ENCODE measurements at regions not wholly inside any gene's neighbourhood (a gene's known extent, or its start where the extent isn't known, plus 50 kb on each side); places are given as distances from the start of the nearest gene placed in this dataset.

DNA sequence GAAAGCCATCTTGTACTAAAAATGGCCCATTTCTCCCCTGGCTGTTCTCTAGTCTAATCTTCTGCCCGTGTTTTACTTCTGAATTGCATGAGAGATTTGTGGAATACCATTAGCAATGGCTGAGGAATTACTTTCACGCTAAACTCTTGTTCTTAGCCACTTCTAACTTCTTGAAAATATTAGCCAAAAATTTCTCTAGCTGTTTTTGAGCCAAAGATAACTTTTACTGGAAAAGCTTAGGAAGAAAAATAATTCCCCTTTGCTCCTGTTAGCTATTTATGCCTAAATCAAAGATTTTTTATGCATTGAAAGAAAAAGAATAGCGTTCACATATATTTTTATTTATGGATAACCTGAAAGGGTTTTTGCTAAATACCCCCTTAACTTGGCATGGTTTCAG lies 287.8 kb downstream of the MTRR start:
- Histone ChIP-seq H3K9me3 (no peaks in the 10 kb centered on the region), H2AFZ (ENCODE audit: low read depth) (no peak overlapping the region), H3F3A (replicated peaks; ENCODE audit: insufficient read depth) (no peaks in the 10 kb centered on the region), H3K27ac (ENCODE audit: low read depth in 2 of 2, low read length in 1 of 2) (no peak overlapping the region), H3K4me2 (no peak overlapping the region), H3K4me1 (ENCODE audit: control insufficient read depth in 1 of 2, insufficient read depth in 2 of 2, low read depth in 1 of 2, low read length in 1 of 2) (no peaks in the 10 kb centered on the region), H3K4me3 (ENCODE audit: low read depth in 2 of 2, low read length in 1 of 2) (no peak overlapping the region), H3K9ac (no peak overlapping the region), H3K36me3 (replicated peaks in 1 of 2; ENCODE audit: control insufficient read depth in 1 of 2, insufficient read depth in 2 of 2, low read length in 1 of 2) (no peaks in the 10 kb centered on the region), H3K27me3 (ENCODE audit: insufficient read depth) (no peaks in the 10 kb centered on the region), H4K20me1 (ENCODE audit: insufficient read depth) (no peaks in the 10 kb centered on the region), H3K9me2 (no peaks in the 10 kb centered on the region), H3K79me2 (ENCODE audit: insufficient read depth) (no peaks in the 10 kb centered on the region)
- DNase-seq = no peak
- TF ChIP-seq RFX5 (IDR thresholded peaks at IDR 0.05; ENCODE audit: low read length) (no peak), JUND (IDR thresholded peaks at IDR 0.05) (no peak), ELF1 (IDR thresholded peaks at IDR 0.05) (no peak), EZH2phosphoT487 (IDR thresholded peaks at IDR 0.05; ENCODE audit: borderline replicate concordance, low read depth) (no peak), MEF2A (IDR thresholded peaks at IDR 0.05; ENCODE audit: borderline replicate concordance, low read depth) (no peak), GATA2 (CRISPR knock-in tag; IDR thresholded peaks at IDR 0.05) (no peak), MXI1 (IDR thresholded peaks at IDR 0.05; ENCODE audit: low read depth, low read length) (no peak), TCF12 (IDR thresholded peaks at IDR 0.05) (no peak), SMC3 (IDR thresholded peaks at IDR 0.05; ENCODE audit: low read depth, low read length) (no peak), EP300 (IDR thresholded peaks at IDR 0.05; ENCODE audit: borderline replicate concordance in 1 of 2, low read depth in 1 of 2, low read length in 1 of 2) (no peak)
- TF ChIP-seq, protein P1, sequence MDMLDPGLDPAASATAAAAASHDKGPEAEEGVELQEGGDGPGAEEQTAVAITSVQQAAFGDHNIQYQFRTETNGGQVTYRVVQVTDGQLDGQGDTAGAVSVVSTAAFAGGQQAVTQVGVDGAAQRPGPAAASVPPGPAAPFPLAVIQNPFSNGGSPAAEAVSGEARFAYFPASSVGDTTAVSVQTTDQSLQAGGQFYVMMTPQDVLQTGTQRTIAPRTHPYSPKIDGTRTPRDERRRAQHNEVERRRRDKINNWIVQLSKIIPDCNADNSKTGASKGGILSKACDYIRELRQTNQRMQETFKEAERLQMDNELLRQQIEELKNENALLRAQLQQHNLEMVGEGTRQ (IDR thresholded peaks at IDR 0.05; ENCODE audit: borderline replicate concordance, low read depth, low read length) = no peak
- TF ChIP-seq, protein P2, sequence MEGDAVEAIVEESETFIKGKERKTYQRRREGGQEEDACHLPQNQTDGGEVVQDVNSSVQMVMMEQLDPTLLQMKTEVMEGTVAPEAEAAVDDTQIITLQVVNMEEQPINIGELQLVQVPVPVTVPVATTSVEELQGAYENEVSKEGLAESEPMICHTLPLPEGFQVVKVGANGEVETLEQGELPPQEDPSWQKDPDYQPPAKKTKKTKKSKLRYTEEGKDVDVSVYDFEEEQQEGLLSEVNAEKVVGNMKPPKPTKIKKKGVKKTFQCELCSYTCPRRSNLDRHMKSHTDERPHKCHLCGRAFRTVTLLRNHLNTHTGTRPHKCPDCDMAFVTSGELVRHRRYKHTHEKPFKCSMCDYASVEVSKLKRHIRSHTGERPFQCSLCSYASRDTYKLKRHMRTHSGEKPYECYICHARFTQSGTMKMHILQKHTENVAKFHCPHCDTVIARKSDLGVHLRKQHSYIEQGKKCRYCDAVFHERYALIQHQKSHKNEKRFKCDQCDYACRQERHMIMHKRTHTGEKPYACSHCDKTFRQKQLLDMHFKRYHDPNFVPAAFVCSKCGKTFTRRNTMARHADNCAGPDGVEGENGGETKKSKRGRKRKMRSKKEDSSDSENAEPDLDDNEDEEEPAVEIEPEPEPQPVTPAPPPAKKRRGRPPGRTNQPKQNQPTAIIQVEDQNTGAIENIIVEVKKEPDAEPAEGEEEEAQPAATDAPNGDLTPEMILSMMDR (IDR thresholded peaks at IDR 0.05) = no peak
- WGBS (ENCODE audit: low lambda C conversion rate) = 20% methylated on average over 3 of the region's 3 CpGs
- ChIA-PET POLR2A (no interaction called here), CTCF (no interaction called here)

DNA sequence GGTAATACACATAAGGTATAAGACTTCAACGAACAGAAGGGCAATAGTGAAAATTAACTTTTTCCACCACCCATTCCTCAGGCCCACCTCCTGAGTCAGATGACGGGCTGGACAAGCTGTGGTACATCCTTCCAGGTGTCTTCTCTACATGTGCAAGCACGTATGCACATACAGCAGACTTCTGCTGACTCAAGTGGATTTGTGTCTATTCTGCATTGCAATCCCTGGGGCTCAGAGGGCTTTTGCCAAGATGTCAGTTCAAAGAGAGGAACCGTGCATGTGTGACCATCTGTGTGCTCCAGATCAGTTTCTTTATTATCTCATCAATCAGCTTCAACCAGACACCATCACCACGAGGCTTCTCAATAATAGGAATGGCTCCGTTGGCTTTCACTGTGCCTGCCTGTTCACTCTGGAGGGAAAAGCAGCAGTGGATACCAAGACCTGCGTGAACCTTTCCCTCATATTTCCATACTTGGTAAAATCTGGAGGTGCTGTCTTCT lies 288.4 kb downstream of the MTRR start:
- no peaks in the 10 kb centered on the region for H3K36me3 ChIP-seq (replicated peaks in 1 of 2; ENCODE audit: control insufficient read depth in 1 of 2, insufficient read depth in 2 of 2, low read length in 1 of 2)
- no peaks in the 10 kb centered on the region for H4K20me1 ChIP-seq (ENCODE audit: insufficient read depth)
- ChIA-PET CTCF (no interaction called here), POLR2A (no interaction called here)
- H3K4me1 ChIP-seq (ENCODE audit: control insufficient read depth in 1 of 2, insufficient read depth in 2 of 2, low read depth in 1 of 2, low read length in 1 of 2) = no peaks in the 10 kb centered on the region
- H3K27ac ChIP-seq (ENCODE audit: low read depth in 2 of 2, low read length in 1 of 2) = no peak overlapping the region
- H3K79me2 ChIP-seq (ENCODE audit: insufficient read depth) = no peaks in the 10 kb centered on the region
- no peaks in the 10 kb centered on the region for H3K27me3 ChIP-seq (ENCODE audit: insufficient read depth)
- no peaks in the 10 kb centered on the region for H3K9me3 ChIP-seq
- no peak overlapping the region for H3K4me3 ChIP-seq (ENCODE audit: low read depth in 2 of 2, low read length in 1 of 2)
- no peaks in the 10 kb centered on the region for H3F3A ChIP-seq (replicated peaks; ENCODE audit: insufficient read depth)
- DNase-seq = no peak
- no peak overlapping the region for H3K4me2 ChIP-seq
- 4% methylated on average over 7 of the region's 7 CpGs for WGBS (ENCODE audit: low lambda C conversion rate)
- no peaks in the 10 kb centered on the region for H3K9me2 ChIP-seq
- H2AFZ ChIP-seq (ENCODE audit: low read depth) = no peak overlapping the region
- no peak overlapping the region for H3K9ac ChIP-seq
- TF ChIP-seq, protein P3, sequence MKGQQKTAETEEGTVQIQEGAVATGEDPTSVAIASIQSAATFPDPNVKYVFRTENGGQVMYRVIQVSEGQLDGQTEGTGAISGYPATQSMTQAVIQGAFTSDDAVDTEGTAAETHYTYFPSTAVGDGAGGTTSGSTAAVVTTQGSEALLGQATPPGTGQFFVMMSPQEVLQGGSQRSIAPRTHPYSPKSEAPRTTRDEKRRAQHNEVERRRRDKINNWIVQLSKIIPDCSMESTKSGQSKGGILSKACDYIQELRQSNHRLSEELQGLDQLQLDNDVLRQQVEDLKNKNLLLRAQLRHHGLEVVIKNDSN (IDR thresholded peaks at IDR 0.05; ENCODE audit: borderline replicate concordance, low read depth) = no peak
- TF ChIP-seq RXRA (IDR thresholded peaks at IDR 0.05; ENCODE audit: borderline replicate concordance, low read depth) = no peak
- TF ChIP-seq EP300 (IDR thresholded peaks at IDR 0.05; ENCODE audit: borderline replicate concordance in 1 of 2, low read depth in 1 of 2, low read length in 1 of 2) = no peak
- TF ChIP-seq ELF1 (IDR thresholded peaks at IDR 0.05) = no peak
- TF ChIP-seq, protein P2 (IDR thresholded peaks at IDR 0.05) = no peak
- TF ChIP-seq MEF2A (IDR thresholded peaks at IDR 0.05; ENCODE audit: borderline replicate concordance, low read depth) = no peak
- TF ChIP-seq TEAD4 (IDR thresholded peaks at IDR 0.05; ENCODE audit: borderline replicate concordance, insufficient read depth) = no peak
- no peak for TF ChIP-seq MXI1 (IDR thresholded peaks at IDR 0.05; ENCODE audit: low read depth, low read length)
- no peak for TF ChIP-seq GATA2 (CRISPR knock-in tag; IDR thresholded peaks at IDR 0.05)
- TF ChIP-seq JUND (IDR thresholded peaks at IDR 0.05) = no peak
- TF ChIP-seq NRF1 (IDR thresholded peaks at IDR 0.05; ENCODE audit: low read depth, low read length) = no peak
- TF ChIP-seq TCF12 (IDR thresholded peaks at IDR 0.05) = no peak
- TF ChIP-seq, protein P4, sequence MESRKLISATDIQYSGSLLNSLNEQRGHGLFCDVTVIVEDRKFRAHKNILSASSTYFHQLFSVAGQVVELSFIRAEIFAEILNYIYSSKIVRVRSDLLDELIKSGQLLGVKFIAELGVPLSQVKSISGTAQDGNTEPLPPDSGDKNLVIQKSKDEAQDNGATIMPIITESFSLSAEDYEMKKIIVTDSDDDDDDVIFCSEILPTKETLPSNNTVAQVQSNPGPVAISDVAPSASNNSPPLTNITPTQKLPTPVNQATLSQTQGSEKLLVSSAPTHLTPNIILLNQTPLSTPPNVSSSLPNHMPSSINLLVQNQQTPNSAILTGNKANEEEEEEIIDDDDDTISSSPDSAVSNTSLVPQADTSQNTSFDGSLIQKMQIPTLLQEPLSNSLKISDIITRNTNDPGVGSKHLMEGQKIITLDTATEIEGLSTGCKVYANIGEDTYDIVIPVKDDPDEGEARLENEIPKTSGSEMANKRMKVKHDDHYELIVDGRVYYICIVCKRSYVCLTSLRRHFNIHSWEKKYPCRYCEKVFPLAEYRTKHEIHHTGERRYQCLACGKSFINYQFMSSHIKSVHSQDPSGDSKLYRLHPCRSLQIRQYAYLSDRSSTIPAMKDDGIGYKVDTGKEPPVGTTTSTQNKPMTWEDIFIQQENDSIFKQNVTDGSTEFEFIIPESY (IDR thresholded peaks at IDR 0.05; ENCODE audit: borderline replicate concordance, low read depth) = no peak
- TF ChIP-seq RCOR1 (IDR thresholded peaks at IDR 0.05; ENCODE audit: low read length) = no peak
- no peak for TF ChIP-seq NFIC (IDR thresholded peaks at IDR 0.05; ENCODE audit: borderline replicate concordance)
- no peak for TF ChIP-seq CHD2 (IDR thresholded peaks at IDR 0.05; ENCODE audit: low read length, partially characterized antibody)
- no peak for TF ChIP-seq EZH2phosphoT487 (IDR thresholded peaks at IDR 0.05; ENCODE audit: borderline replicate concordance, low read depth)

Measured in SK-N-SH (cell line).